Loucy (cell line): ENCODE measurements at regions not wholly inside any gene's neighbourhood (a gene's known extent, or its start where the extent isn't known, plus 50 kb on each side); places are given as distances from the start of the nearest gene placed in this dataset.

Experiments
- H2AFZ ChIP-seq: fragments of 200-600 bp; sonication (generic); 2 replicates; pipeline ENCODE4 v1.6.0; 2016; ENCODE audit warnings: antibody characterized with exemption, mild to moderate bottlenecking, low read length, moderate library complexity
- H3F3A ChIP-seq: fragments of 200-600 bp; 2 replicates; pipeline ENCODE4 v1.6.0; 2016; ENCODE audit warnings: antibody characterized with exemption, low read depth, mild to moderate bottlenecking
- H3K27me3 ChIP-seq: fragments of 200-600 bp; sonication (generic); 2 replicates; pipeline ENCODE4 v1.6.1; 2014; ENCODE audit warnings: low read length, mild to moderate bottlenecking; ENCODE audit not compliant: insufficient read depth, poor library complexity, severe bottlenecking
- H3K36me3 ChIP-seq: fragments of 200-600 bp; sonication (generic); 2 replicates; pipeline ENCODE4 v1.6.1; 2016; ENCODE audit warnings: low read length; ENCODE audit not compliant: insufficient read depth
- H3K4me1 ChIP-seq: fragments of 200-600 bp; sonication (generic); 2 replicates; pipeline ENCODE4 v1.5.1; 2014; ENCODE audit warnings: low read length, mild to moderate bottlenecking; ENCODE audit not compliant: insufficient read depth, poor library complexity, severe bottlenecking
- H3K4me2 ChIP-seq: fragments of 200-600 bp; sonication (generic); 2 replicates; pipeline ENCODE4 v1.6.0; 2014; ENCODE audit warnings: antibody characterized with exemption, low read length, low read depth, mild to moderate bottlenecking; ENCODE audit not compliant: poor library complexity, severe bottlenecking
- H3K4me3 ChIP-seq: fragments of 200-600 bp; sonication (generic); 2 replicates; pipeline ENCODE4 v1.5.1; 2014; ENCODE audit warnings: low read length, mild to moderate bottlenecking, mixed read lengths; ENCODE audit not compliant: poor library complexity, severe bottlenecking
- H3K79me2 ChIP-seq: fragments of 200-600 bp; sonication (generic); 2 replicates; pipeline ENCODE4 v1.6.1; 2014; ENCODE audit warnings: low read length; ENCODE audit not compliant: insufficient read depth
- H3K9ac ChIP-seq: fragments of 200-600 bp; sonication (generic); 2 replicates; pipeline ENCODE4 v1.6.0; 2014; ENCODE audit warnings: mild to moderate bottlenecking, low read depth, low read length, moderate library complexity; ENCODE audit not compliant: poor library complexity, severe bottlenecking
- H3K9me2 ChIP-seq: fragments of 200-600 bp; sonication (generic); replicated peaks from 2 replicates; pipeline ENCODE4 v1.6.1; 2016; ENCODE audit warnings: low read depth, low read length, mixed read lengths
- H3K9me3 ChIP-seq: fragments of 200-600 bp; sonication (generic); 2 replicates; pipeline ENCODE4 v1.6.1; 2014; ENCODE audit warnings: mild to moderate bottlenecking, antibody characterized with exemption, low read length, low read depth; ENCODE audit not compliant: insufficient read depth
- H4K20me1 ChIP-seq: fragments of 200-600 bp; sonication (generic); 2 replicates; pipeline ENCODE4 v1.6.0; 2014; ENCODE audit warnings: antibody characterized with exemption, low read length, mild to moderate bottlenecking; ENCODE audit not compliant: insufficient read depth, poor library complexity, severe bottlenecking
- CTCF ChIP-seq: fragments of 200-600 bp; sonication (generic); conservative IDR thresholded peaks from 2 replicates; pipeline ENCODE4 v1.5.1; 2014; ENCODE audit warnings: mild to moderate bottlenecking, antibody characterized with exemption, low read length
- EZH2phosphoT487 ChIP-seq: fragments of 200-600 bp; IDR thresholded peaks from 2 replicates; pipeline ENCODE4 v1.6.1; 2018; ENCODE audit warnings: antibody characterized with exemption, mild to moderate bottlenecking, moderate library complexity, borderline replicate concordance

GRCh38 chr12:58211211-58211610 is 269.8 kb downstream of the ATP23 start:
- H3K9me3 ChIP-seq, result no peaks in the 10 kb centered on the region
- no peaks in the 10 kb centered on the region for H3K79me2 ChIP-seq
- TF ChIP-seq EZH2phosphoT487 (no peak), CTCF (no peak)
- no peaks in the 10 kb centered on the region for H3K4me1 ChIP-seq
- H3K9ac ChIP-seq, result no peak overlapping the region
- H3K36me3 ChIP-seq, result no peaks in the 10 kb centered on the region
- no peaks in the 10 kb centered on the region for H4K20me1 ChIP-seq
- no peaks in the 10 kb centered on the region for H3K27me3 ChIP-seq
- H3K4me3 ChIP-seq, result no peak overlapping the region
- no peaks in the 10 kb centered on the region for H3K9me2 ChIP-seq
- no peaks in the 10 kb centered on the region for H3F3A ChIP-seq
- no peak overlapping the region for H2AFZ ChIP-seq
- no peak overlapping the region for H3K4me2 ChIP-seq

GRCh38 chr12:58217130-58217529 is 275.8 kb downstream of the ATP23 start:
- Histone ChIP-seq H2AFZ (no peak overlapping the region), H3K9me3 (no peaks in the 10 kb centered on the region), H3K4me1 (no peaks in the 10 kb centered on the region), H3K9me2 (no peaks in the 10 kb centered on the region), H3K79me2 (no peaks in the 10 kb centered on the region), H3K4me2 (no peak overlapping the region), H3K36me3 (no peaks in the 10 kb centered on the region), H3K27me3 (no peaks in the 10 kb centered on the region), H3K4me3 (no peak overlapping the region), H4K20me1 (no peaks in the 10 kb centered on the region), H3K9ac (no peak overlapping the region), H3F3A (no peaks in the 10 kb centered on the region)
- TF ChIP-seq CTCF (no peak), EZH2phosphoT487 (no peak)

GRCh38 chr12:58224536-58225105 is 283.3 kb downstream of the ATP23 start:
- no peaks in the 10 kb centered on the region for H3K27me3 ChIP-seq
- H2AFZ ChIP-seq, result no peak overlapping the region
- no peak overlapping the region for H3K4me2 ChIP-seq
- no peaks in the 10 kb centered on the region for H4K20me1 ChIP-seq
- H3K36me3 ChIP-seq, result no peaks in the 10 kb centered on the region
- no peaks in the 10 kb centered on the region for H3K9me2 ChIP-seq
- H3K9me3 ChIP-seq, result no peaks in the 10 kb centered on the region
- no peaks in the 10 kb centered on the region for H3F3A ChIP-seq
- H3K4me1 ChIP-seq, result no peaks in the 10 kb centered on the region
- no peaks in the 10 kb centered on the region for H3K79me2 ChIP-seq
- H3K4me3 ChIP-seq, result no peak overlapping the region
- TF ChIP-seq EZH2phosphoT487, result no peak
- no peak for TF ChIP-seq CTCF
- H3K9ac ChIP-seq, result no peak overlapping the region
